HCT116 (cell line): ENCODE measurements at regions not wholly inside any gene's neighbourhood (a gene's known extent, or its start where the extent isn't known, plus 50 kb on each side); places are given as distances from the start of the nearest gene placed in this dataset.

Source experiments
- ATAC-seq: fragments of 200-7000 bp; cut with Tn5 transposase; 2 replicates; pipeline ENCODE4 v1.9.1; 2020; ENCODE audit warnings: mild to moderate bottlenecking, moderate library complexity
- BruUV-seq: library from RNA; stranded (reverse); fragments of 400-500 nt; replicated peaks from 2 replicates; lab custom pipeline; 2021; lab: Mats Ljungman, UMichigan
- CTCF ChIA-PET: fragments of 300-600 bp; sonication (Branson Sonifier 250); formaldehyde crosslinking; loops from one replicate; lab custom pipeline; 2021; ENCODE audit warnings: antibody characterized with exemption; lab: Charles Lee
- POLR2A ChIA-PET: fragments of 300-600, 350-600 bp; sonication (Branson Sonifier 250); formaldehyde crosslinking; loops from one replicate; lab custom pipeline; 2021; ENCODE audit warnings: antibody characterized with exemption; lab: Charles Lee
- RAD21 ChIA-PET, 2 experiments: fragments of 300-600 bp; sonication (Branson Sonifier 250); formaldehyde crosslinking; loops; one replicate each; lab custom pipeline; 2023; ENCODE audit warnings: low total read pairs in 2 of 2; ENCODE audit not compliant: uncharacterized antibody in 2 of 2, unreplicated experiment in 2 of 2, low non-redundant PET in 1 of 2; lab: Charles Lee
- DNase-seq: peaks from one replicate; pipeline ENCODE4 v3.0.0-alpha.2; 2010; ENCODE audit warnings: low read depth, low spot score
- H2AFZ ChIP-seq: fragments of 200-600 bp; shearing (Covaris generic), sonication (generic); 2 replicates; pipeline ENCODE4 v1.6.1; 2017; ENCODE audit warnings: low read depth, mixed run types, mixed read lengths, antibody characterized with exemption, low read length; ENCODE audit not compliant: poor library complexity, severe bottlenecking
- H3K27ac ChIP-seq: 2 replicates; pipeline ENCODE4 v1.5.1; 2012; ENCODE audit warnings: low read depth, low read length
- H3K27me3 ChIP-seq: fragments of 200-600 bp; sonication (generic); 2 replicates; pipeline ENCODE4 v1.6.1; 2016; ENCODE audit warnings: mixed run types, low read length, mixed read lengths; ENCODE audit not compliant: insufficient read depth
- H3K36me3 ChIP-seq, 2 experiments: fragments of 200-500 bp in 1 of 2; fragments of 200-600 bp in 1 of 2; sonication (Bioruptor generic) in 1 of 2; sonication (generic) in 1 of 2; 2 replicates each; pipeline versions ENCODE4 v1.5.1 to v1.6.1; 2014 to 2016; ENCODE audit warnings: low read length in 2 of 2, inconsistent platforms in 1 of 2, mixed read lengths in 1 of 2, mixed run types in 1 of 2; ENCODE audit not compliant: insufficient read depth in 2 of 2, control insufficient read depth in 1 of 2
- H3K4me1 ChIP-seq, 2 experiments: fragments of 200-600 bp in 1 of 2; sonication (generic) in 1 of 2; 2 replicates each; pipeline versions ENCODE4 v1.5.1 to v1.6.1; 2012 to 2017; ENCODE audit warnings: low read length in 2 of 2, inconsistent platforms in 1 of 2, mild to moderate bottlenecking in 1 of 2, mixed read lengths in 1 of 2, mixed run types in 1 of 2, moderate library complexity in 1 of 2; ENCODE audit not compliant: insufficient read depth in 2 of 2, control insufficient read depth in 1 of 2
- H3K4me2 ChIP-seq: fragments of 200-600 bp; sonication (generic); 2 replicates; pipeline ENCODE4 v1.6.1; 2017; ENCODE audit warnings: mixed run types, low read length, mixed read lengths
- H3K4me3 ChIP-seq, 2 experiments: fragments of 200-600 bp in 1 of 2; sonication (generic) in 1 of 2; replicated peaks in 1 of 2; 2 replicates each; pipeline ENCODE4 v1.5.1; 2011 to 2016; ENCODE audit warnings: low read length in 2 of 2, control low read depth in 1 of 2, low read depth in 1 of 2, mild to moderate bottlenecking in 1 of 2, mixed read lengths in 1 of 2, mixed run types in 1 of 2
- H3K79me2 ChIP-seq: fragments of 200-600 bp; sonication (generic); 2 replicates; pipeline ENCODE4 v1.6.1; 2017; ENCODE audit warnings: mild to moderate bottlenecking, mixed run types, low read length, moderate library complexity, mixed read lengths; ENCODE audit not compliant: insufficient read depth
- H3K9ac ChIP-seq: fragments of 200-600 bp; sonication (generic); 2 replicates; pipeline ENCODE4 v1.6.1; 2016; ENCODE audit warnings: low read length, mixed read lengths
- H3K9me2 ChIP-seq: fragments of 200-600 bp; sonication (generic), shearing (Covaris generic); 2 replicates; pipeline ENCODE4 v1.6.1; 2017; ENCODE audit warnings: mixed run types, mild to moderate bottlenecking, moderate library complexity; ENCODE audit not compliant: insufficient read depth
- H3K9me3 ChIP-seq, 2 experiments: fragments of 200-500 bp in 1 of 2; fragments of 200-600 bp in 1 of 2; sonication (Bioruptor generic) in 1 of 2; sonication (generic) in 1 of 2; 2 replicates each; pipeline ENCODE4 v1.6.1; 2014 to 2017; ENCODE audit warnings: low read length in 2 of 2, mixed read lengths in 2 of 2, inconsistent platforms in 1 of 2, low read depth in 1 of 2, mild to moderate bottlenecking in 1 of 2, mixed run types in 1 of 2, moderate library complexity in 1 of 2; ENCODE audit not compliant: control insufficient read depth in 1 of 2, insufficient read depth in 1 of 2
- H4K20me1 ChIP-seq: fragments of 200-600 bp; sonication (generic), shearing (Covaris generic); 2 replicates; pipeline ENCODE4 v1.6.1; 2017; ENCODE audit warnings: mixed run types, mild to moderate bottlenecking, moderate library complexity; ENCODE audit not compliant: insufficient read depth
- ATF3 ChIP-seq: IDR thresholded peaks from 2 replicates; pipeline ENCODE4 v1.6.1; 2012
- CBX3 ChIP-seq: IDR thresholded peaks from 2 replicates; pipeline ENCODE4 v1.6.1; 2012; ENCODE audit warnings: low read depth
- EGR1 ChIP-seq: IDR thresholded peaks from 2 replicates; pipeline ENCODE4 v1.6.1; 2012; ENCODE audit warnings: low read depth
- ELF1 ChIP-seq: IDR thresholded peaks from 2 replicates; pipeline ENCODE4 v1.6.1; 2012; ENCODE audit warnings: low read depth, borderline replicate concordance
- EZH2 ChIP-seq: fragments of 200-600 bp; sonication (generic); IDR thresholded peaks from 2 replicates; pipeline ENCODE4 v1.6.1; 2017; ENCODE audit warnings: antibody characterized with exemption, mixed run types
- EZH2phosphoT487 ChIP-seq: fragments of 200-600 bp; IDR thresholded peaks from 2 replicates; pipeline ENCODE4 v1.6.1; 2018; ENCODE audit warnings: antibody characterized with exemption, borderline replicate concordance
- FOSL1 ChIP-seq: IDR thresholded peaks from 2 replicates; pipeline ENCODE4 v1.6.1; 2012; ENCODE audit warnings: low read depth
- JUND ChIP-seq: IDR thresholded peaks from 2 replicates; pipeline ENCODE4 v1.6.1; 2012
- MAX ChIP-seq: IDR thresholded peaks from 2 replicates; pipeline ENCODE4 v1.6.1; 2012
- POLR2A ChIP-seq: IDR thresholded peaks from 2 replicates; pipeline ENCODE4 v1.7.0; 2011; ENCODE audit warnings: borderline replicate concordance; ENCODE audit not compliant: insufficient read depth, insufficient read length; ENCODE audit errors: extremely low read depth
- POLR2AphosphoS5 ChIP-seq: IDR thresholded peaks from 2 replicates; pipeline ENCODE4 v1.6.1; 2011; ENCODE audit warnings: mild to moderate bottlenecking, low read depth, low read length, moderate library complexity
- RAD21 ChIP-seq: IDR thresholded peaks from 2 replicates; pipeline ENCODE4 v1.6.1; 2012; ENCODE audit warnings: low read depth, mild to moderate bottlenecking
- SIN3A ChIP-seq: IDR thresholded peaks from 2 replicates; pipeline ENCODE4 v1.6.1; 2012; ENCODE audit warnings: low read depth
- SP1 ChIP-seq: IDR thresholded peaks from 2 replicates; pipeline ENCODE4 v1.6.1; 2012; ENCODE audit warnings: low read depth
- SRF ChIP-seq: IDR thresholded peaks from 2 replicates; pipeline ENCODE4 v1.6.1; 2012; ENCODE audit warnings: low read depth
- TCF7L2 ChIP-seq: IDR thresholded peaks from 2 replicates; pipeline ENCODE4 v1.7.0; 2011; ENCODE audit warnings: borderline replicate concordance, inconsistent platforms; ENCODE audit not compliant: insufficient read depth, insufficient read length; ENCODE audit errors: extremely low read depth
- YY1 ChIP-seq: IDR thresholded peaks from 2 replicates; pipeline ENCODE4 v1.6.1; 2011; ENCODE audit warnings: low read length, low read depth, moderate library complexity, mild to moderate bottlenecking; ENCODE audit not compliant: insufficient replicate concordance; ENCODE audit errors: extremely low read depth
- ZBTB33 ChIP-seq: IDR thresholded peaks from 2 replicates; pipeline ENCODE4 v1.6.1; 2011; ENCODE audit warnings: mild to moderate bottlenecking, low read length, moderate library complexity; ENCODE audit not compliant: insufficient replicate concordance; ENCODE audit errors: extremely low read depth
- ZFX ChIP-seq: fragments of 450-650 bp; IDR thresholded peaks from 2 replicates; pipeline ENCODE4 v1.6.1; 2017
- ZNF274 ChIP-seq: fragments of 200-500 bp; sonication (Bioruptor generic); IDR thresholded peaks from 2 replicates; pipeline ENCODE4 v1.6.1; 2014; ENCODE audit warnings: mild to moderate bottlenecking, low read depth, low read length, inconsistent platforms
- intact Hi-C: fragments of 100-400 bp; cut with micrococcal nuclease; formaldehyde crosslinking; loops from 2 replicates; pipeline ENCODE4 v1.10.0; 2022

DNA sequence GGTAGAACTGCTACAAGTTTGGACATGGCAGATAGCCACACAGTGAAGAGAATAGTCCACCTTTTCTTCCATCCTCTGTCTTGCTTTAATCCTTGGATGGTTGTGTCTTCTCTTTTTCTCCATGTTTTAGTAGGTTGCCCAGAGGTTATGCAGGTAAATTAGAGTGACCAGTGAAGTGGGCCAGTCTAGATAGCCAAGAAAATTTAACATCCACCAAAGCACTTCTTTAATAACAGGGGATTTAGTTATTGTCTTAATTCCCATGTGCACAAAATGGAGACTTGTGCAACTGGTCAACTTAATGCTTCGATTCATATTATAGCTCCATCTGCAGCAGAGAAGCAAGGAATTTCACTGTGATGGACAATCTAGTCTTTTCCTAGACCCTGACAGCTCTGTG is 58.8 kb upstream of the RCN1 start:
- no peaks in the 10 kb centered on the region for H4K20me1 ChIP-seq
- H3K36me3 ChIP-seq, result no peaks in the 10 kb centered on the region
- H3K79me2 ChIP-seq, result no peaks in the 10 kb centered on the region
- no peak overlapping the region for H3K9ac ChIP-seq
- ChIA-PET POLR2A (no interaction called here), CTCF (no interaction called here), RAD21 (no interaction called here)
- BruUV-seq, result no TSS peak
- DNase-seq (no peak), ATAC-seq (no peak)
- TF ChIP-seq SRF (no peak), ATF3 (no peak), ZNF274 (no peak), EZH2phosphoT487 (no peak), ZBTB33 (no peak), SP1 (no peak), POLR2AphosphoS5 (no peak), RAD21 (no peak), POLR2A (no peak), ELF1 (no peak), SIN3A (no peak), ZFX (no peak), YY1 (no peak), TCF7L2 (no peak), EZH2 (no peak), JUND (no peak), EGR1 (no peak), FOSL1 (no peak), CBX3 (no peak), MAX (no peak)
- no peak overlapping the region for H3K4me3 ChIP-seq
- intact Hi-C loops, result no loop called here
- no peaks in the 10 kb centered on the region for H3K9me2 ChIP-seq
- H3K9me3 ChIP-seq, result no peaks in the 10 kb centered on the region
- no peak overlapping the region for H3K27ac ChIP-seq
- no peaks in the 10 kb centered on the region for H3K4me1 ChIP-seq
- no peak overlapping the region for H3K4me2 ChIP-seq
- H3K27me3 ChIP-seq, result peaks cover 27% of the 10 kb centered on the region
- H2AFZ ChIP-seq, result no peak overlapping the region
